GM12872 (cell line): ENCODE measurements at regions not wholly inside any gene's neighbourhood (a gene's known extent, or its start where the extent isn't known, plus 50 kb on each side); places are given as distances from the start of the nearest gene placed in this dataset.

ENCODE experiments used
- CTCF ChIP-seq: IDR thresholded peaks from 3 replicates; pipeline ENCODE4 v1.5.1; 2011; ENCODE audit warnings: low read depth, mild to moderate bottlenecking, low read length, moderate library complexity; ENCODE audit not compliant: insufficient read depth

GRCh38 chr19:30144802-30145201 is 202.8 kb downstream of the URI1 start:
- no peak for TF ChIP-seq CTCF

DNA sequence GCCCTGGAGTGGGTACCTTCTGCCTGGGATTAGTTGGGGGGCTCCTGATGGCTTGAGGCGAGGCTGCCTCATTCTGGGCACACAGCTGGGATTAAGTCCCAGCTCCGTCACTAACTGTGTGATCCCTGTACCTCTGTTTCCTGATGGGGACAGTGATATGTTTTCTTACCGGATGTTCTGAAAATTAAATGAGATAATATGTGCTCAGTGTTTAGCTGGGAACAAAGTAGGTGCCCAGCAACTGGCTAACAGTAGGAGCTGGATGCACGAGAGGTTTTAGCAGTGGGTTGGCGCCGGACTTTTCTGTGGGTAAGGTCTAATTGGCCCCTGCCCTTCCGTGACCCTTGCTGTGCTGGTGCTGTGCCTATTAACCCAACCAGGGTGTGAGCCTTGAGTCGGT is 203.4 kb downstream of the URI1 start:
- no peak for TF ChIP-seq CTCF

- TF ChIP-seq CTCF, result no peak
These were observed 204.3 kb downstream of the URI1 start for GRCh38 chr19:30146346-30146745.

DNA sequence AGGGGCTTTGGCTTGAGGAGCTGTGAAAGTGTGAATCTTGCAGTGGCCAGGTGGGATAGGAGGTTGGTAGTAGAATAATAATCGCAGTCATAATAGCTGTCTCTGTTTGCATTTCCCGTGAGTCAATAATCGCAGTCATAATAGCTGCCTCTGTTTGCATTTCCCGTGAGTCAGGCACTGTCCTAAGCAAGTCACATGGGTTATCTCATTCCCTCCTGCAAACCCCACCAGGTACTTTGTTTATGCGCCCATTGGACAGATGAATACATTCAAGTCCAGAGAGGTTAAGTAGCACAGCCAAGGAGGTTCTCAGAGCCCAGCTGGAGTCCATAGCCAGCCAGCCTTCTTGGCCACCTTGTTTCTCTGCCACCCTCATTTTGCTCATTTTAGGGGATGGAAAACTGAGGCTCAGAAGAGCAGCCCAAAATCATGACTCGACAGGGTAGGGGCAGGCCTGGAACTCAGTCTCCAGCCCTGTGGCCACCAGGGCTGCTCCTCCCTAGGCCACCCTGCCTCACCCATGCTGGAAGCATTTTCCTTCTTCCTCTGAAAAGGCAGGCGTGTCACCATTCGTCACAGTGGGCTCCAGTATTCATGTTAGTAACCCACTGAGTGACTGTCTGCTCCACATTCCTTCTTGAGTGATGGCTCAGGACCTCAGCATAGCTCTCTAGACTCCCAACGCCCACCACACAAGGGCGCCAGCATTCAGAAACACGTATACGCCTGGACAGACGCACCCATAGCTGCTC is 206.2 kb downstream of the URI1 start:
- no peak for TF ChIP-seq CTCF

DNA sequence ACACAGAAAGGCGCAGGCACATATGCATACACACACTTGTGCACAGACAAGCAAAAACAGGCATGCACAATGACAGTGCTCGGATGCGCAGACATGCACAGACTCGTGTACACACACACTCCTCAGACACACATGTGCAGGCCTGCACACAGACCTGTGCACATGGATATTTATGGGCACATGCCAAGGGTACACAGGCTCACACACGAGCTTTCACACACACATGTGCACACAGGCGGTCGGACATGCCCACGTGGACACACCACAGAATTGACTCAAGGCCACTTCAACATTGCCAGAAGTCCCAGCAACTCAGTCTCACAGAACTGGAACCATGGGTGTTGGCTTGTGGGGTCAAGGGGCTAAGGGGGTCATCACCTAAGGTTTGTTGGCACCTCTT is 206.8 kb downstream of the URI1 start:
- no peak for TF ChIP-seq CTCF

GRCh38 chr19:30149300-30149699 is 207.3 kb downstream of the URI1 start:
- no peak for TF ChIP-seq CTCF

GRCh38 chr19:30150626-30151025 is 208.6 kb downstream of the URI1 start:
- TF ChIP-seq CTCF, result no peak
